ENCODE measurements at regions not wholly inside any gene's neighbourhood (a gene's known extent, or its start where the extent isn't known, plus 50 kb on each side); places are given as distances from the start of the nearest gene placed in this dataset.

GRCh38 chr14:94673781-94674231, 61.6 kb downstream of the SERPINA3 start:
- DNase-seq (ENCODE audit: low read depth), result no peak
- H3K4me3 ChIP-seq (ENCODE audit: low read depth, low read length), result no peak overlapping the region
- TF ChIP-seq CTCF (IDR thresholded peaks at IDR 0.05; ENCODE audit: insufficient read depth, low read length), result no peak

All from fibroblast of the aortic adventitia (primary cell).